GM18519 (cell line): ENCODE measurements at regions not wholly inside any gene's neighbourhood (a gene's known extent, or its start where the extent isn't known, plus 50 kb on each side); places are given as distances from the start of the nearest gene placed in this dataset.

ENCODE experiments used
- ATAC-seq: cut with Tn5 transposase; IDR thresholded peaks from one replicate; pipeline ENCODE4 v1.9.1; 2021; ENCODE audit warnings: mild to moderate bottlenecking, moderate library complexity; ENCODE audit not compliant: unreplicated experiment, low FRiP score

DNA sequence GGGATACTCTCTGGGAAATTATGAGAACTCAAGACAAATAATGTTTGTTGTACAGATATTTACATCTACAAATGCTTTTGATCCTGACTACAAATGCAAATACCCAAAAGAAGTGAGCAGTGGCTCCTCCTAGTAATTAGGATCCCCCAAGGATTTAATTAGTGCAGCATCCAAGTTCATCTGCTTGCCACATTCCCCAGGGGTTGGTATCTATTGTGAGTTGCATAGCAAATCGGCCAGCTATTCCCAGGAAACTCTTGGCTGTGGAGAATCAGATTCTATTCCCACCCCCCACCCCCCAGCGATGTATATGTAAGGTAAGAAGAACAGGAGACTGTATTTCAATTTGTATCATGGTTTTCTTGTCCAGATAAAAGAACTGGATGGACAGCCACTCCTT is 725.1 kb upstream of the CDH7 start:
- no peak for ATAC-seq

- ATAC-seq, result no peak
Measured at GRCh38 chr18:65021021-65021420, 729.8 kb upstream of the CDH7 start.

- no peak for ATAC-seq
Measured at GRCh38 chr18:65018184-65018583, 732.6 kb upstream of the CDH7 start.

- ATAC-seq, result no peak
Measured at GRCh38 chr18:65017372-65017760, 733.4 kb upstream of the CDH7 start.

- no peak for ATAC-seq
Measured at GRCh38 chr18:65016631-65017371, 734.0 kb upstream of the CDH7 start.

- no peak for ATAC-seq
Measured at GRCh38 chr18:64994370-64994769, 756.4 kb upstream of the CDH7 start.

DNA sequence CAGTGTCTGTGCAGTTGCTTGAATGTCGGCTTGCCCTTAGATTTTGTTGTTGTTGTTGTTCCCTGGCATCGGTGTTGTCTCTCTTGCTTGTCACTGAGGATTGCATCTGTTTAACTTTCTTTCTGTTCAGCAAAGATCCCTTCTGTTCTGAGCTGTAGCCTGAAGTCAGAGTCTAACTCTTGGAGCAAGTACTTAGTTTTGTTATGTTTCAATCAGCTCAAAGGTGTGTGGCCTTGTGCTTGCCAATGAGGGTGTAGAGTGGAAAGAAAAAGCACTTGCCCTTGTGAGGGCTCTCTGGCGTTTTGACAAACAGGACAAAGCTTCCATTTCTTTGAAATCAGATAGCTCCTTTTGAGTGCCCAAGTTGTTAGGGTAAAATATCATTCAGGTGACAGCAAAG is 757.1 kb upstream of the CDH7 start:
- ATAC-seq, result no peak

- ATAC-seq, result no peak
Measured at GRCh38 chr18:64992654-64993053, 758.2 kb upstream of the CDH7 start.

DNA sequence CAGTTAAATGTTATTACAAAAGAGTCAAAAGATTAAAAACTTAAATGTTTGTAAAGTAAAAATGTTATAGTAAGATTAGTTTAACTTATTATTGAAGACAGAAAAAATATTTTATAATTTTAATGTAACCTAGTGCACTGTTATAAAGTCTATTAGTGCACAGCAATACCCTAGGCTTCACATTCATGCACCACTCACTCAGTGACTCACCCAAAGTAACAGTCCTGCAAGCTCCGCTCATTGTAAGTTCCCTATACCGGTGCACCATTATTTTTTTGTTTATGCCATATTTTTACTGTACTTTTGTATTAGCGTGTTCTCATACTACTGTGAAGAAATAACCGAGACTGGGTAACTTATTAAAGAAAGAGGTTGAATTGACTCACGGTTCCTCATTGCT is 759.7 kb upstream of the CDH7 start:
- no peak for ATAC-seq

DNA sequence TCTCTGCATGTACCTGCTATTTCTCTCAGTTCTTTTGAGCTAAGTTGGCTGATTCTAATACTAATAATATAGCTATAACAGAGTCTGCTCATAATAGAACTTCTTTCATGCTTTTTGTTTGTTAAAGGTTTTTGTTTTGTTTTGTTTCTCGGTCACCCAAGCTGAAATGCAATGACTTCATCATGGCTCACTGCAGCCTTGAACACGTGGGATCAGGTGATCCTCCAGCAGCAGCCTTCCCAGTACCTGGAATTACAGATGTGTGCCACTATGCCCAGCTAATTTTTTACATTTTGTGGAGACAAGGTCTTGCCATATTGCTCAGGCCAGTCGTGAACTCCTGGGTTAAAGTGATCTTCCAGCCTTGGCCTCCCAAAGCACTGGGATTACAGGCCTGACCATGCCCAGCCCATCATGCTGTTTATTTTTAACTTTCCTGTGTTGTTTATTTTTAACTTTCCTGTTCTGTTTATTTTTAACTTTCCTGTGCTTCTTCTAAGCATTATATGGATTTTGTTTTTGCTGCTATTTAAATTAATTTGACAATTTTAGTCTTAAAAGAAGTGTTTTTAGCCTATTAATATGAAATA is 763.8 kb upstream of the CDH7 start:
- no peak for ATAC-seq

GRCh38 chr18:64983497-64984238 is 767.1 kb upstream of the CDH7 start:
- ATAC-seq, result no peak

DNA sequence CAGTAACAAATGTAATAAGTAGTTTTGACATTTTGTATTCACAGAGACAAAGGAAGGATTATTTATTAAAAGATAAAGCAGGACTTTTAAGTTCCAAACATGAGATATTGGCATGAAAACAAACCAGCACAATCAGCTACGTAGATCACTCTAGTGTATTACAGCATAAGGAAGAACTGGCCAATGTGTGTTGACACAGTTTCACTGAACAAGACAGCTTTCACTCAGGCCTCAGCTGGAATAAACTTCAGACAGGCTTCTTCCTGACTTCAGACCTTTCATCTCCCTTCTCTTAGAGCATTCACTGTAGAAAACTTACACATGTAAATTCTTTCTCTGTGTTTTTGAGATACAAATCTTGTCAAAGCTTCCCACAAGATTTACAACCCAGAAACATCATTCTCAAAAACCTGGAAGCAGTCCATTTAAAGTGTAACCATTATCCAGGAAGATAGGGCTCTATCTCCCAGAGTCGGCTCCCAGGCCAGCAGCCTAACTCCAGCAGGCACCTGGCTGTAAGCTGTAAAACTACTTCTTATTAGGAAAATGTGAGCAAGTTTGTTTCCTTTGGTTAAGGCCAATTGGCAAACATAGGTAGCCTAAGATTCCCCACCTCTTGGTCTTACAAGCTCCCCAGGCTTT is 768.3 kb upstream of the CDH7 start:
- no peak for ATAC-seq

GRCh38 chr18:64981915-64982314 is 768.9 kb upstream of the CDH7 start:
- ATAC-seq, result no peak

- ATAC-seq, result no peak
Measured at GRCh38 chr18:64979791-64980190, 771.0 kb upstream of the CDH7 start.

- no peak for ATAC-seq
Measured at GRCh38 chr18:64974391-64975125, 776.3 kb upstream of the CDH7 start.

GRCh38 chr18:64972545-64972944 is 778.3 kb upstream of the CDH7 start:
- ATAC-seq, result no peak

GRCh38 chr18:64966667-64967066 is 784.1 kb upstream of the CDH7 start:
- ATAC-seq, result no peak

DNA sequence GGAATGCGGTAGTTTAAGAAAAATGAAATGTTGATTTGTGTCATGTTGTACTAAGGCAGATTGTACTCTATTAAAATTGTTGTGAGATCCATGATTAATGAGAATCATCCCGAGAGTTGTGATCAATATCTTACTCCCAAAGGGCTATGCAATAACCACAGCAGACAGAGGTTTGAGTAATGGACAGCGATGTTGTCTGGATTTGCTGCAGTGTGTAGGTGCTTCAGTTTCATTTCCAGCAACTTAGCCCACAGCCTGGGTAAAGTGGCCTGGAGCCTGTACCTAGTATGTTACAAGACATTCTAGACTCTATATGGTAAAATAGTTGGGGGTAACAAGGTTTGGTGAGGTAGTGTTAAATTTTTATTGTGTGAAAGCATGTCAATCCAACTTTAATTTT is 794.3 kb upstream of the CDH7 start:
- ATAC-seq, result no peak

- ATAC-seq, result no peak
Measured at GRCh38 chr18:64949885-64950284, 800.9 kb upstream of the CDH7 start.

DNA sequence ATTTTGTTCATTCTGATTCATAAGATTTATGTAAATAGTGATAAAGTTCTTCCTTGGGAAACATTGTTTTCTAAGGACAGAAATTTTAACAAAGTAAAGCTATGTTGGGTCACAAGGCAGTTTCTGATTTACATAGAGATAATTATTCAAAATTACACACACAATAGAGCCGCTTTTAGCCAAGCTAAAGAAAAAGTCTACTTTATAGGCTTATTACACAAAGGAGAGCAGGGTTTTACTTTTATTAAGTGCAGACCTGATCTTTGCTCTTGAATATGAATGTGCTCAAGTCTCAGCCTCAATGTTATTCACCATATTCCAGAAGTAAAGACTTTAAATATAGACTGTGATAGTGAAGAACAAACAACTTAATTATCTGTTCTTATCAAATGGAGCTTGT is 787.8 kb upstream of the LINC00305 start:
- ATAC-seq, result no peak

GRCh38 chr18:64929036-64929435 is 780.1 kb upstream of the LINC00305 start:
- no peak for ATAC-seq
